GM23248 (cell line): ENCODE measurements at regions not wholly inside any gene's neighbourhood (a gene's known extent, or its start where the extent isn't known, plus 50 kb on each side); places are given as distances from the start of the nearest gene placed in this dataset.

Experiments used
- DNase-seq: peaks from one replicate; pipeline ENCODE4 v3.0.0-alpha.2; 2015
- H2AFZ ChIP-seq: fragments of 200-600 bp; sonication (generic); 2 replicates; pipeline ENCODE4 v1.6.1; 2016; ENCODE audit warnings: antibody characterized with exemption
- H3F3A ChIP-seq: fragments of 200-600 bp; sonication (generic); 2 replicates; pipeline ENCODE4 v1.6.1; 2016; ENCODE audit warnings: mild to moderate bottlenecking, antibody characterized with exemption, mixed run types; ENCODE audit not compliant: insufficient read depth
- H3K27ac ChIP-seq: fragments of 200-600 bp; sonication (generic); 2 replicates; pipeline ENCODE4 v1.5.1; 2016; ENCODE audit warnings: mild to moderate bottlenecking
- H3K27me3 ChIP-seq: fragments of 200-600 bp; sonication (generic); replicated peaks from 2 replicates; pipeline ENCODE4 v1.6.1; 2016; ENCODE audit warnings: mild to moderate bottlenecking; ENCODE audit not compliant: insufficient read depth
- H3K36me3 ChIP-seq: fragments of 200-600 bp; sonication (generic); 2 replicates; pipeline ENCODE4 v1.6.1; 2016; ENCODE audit warnings: low read depth, mild to moderate bottlenecking
- H3K4me1 ChIP-seq: fragments of 200-600 bp; sonication (generic); 2 replicates; pipeline ENCODE4 v1.6.1; 2016; ENCODE audit warnings: mild to moderate bottlenecking; ENCODE audit not compliant: insufficient read depth
- H3K4me2 ChIP-seq: fragments of 200-600 bp; sonication (generic); one replicate; pipeline ENCODE4 v1.6.1; 2016; ENCODE audit warnings: mild to moderate bottlenecking; ENCODE audit not compliant: unreplicated experiment
- H3K4me3 ChIP-seq: fragments of 200-600 bp; sonication (generic); 2 replicates; pipeline ENCODE4 v1.5.1; 2016; ENCODE audit warnings: mild to moderate bottlenecking
- H3K79me2 ChIP-seq: fragments of 200-600 bp; sonication (generic); 2 replicates; pipeline ENCODE4 v1.6.1; 2016; ENCODE audit warnings: mild to moderate bottlenecking; ENCODE audit not compliant: insufficient read depth
- H3K9ac ChIP-seq: fragments of 200-600 bp; sonication (generic); 2 replicates; pipeline ENCODE4 v1.6.1; 2016; ENCODE audit warnings: mild to moderate bottlenecking
- H3K9me2 ChIP-seq: fragments of 200-600 bp; sonication (generic); 2 replicates; pipeline ENCODE4 v1.6.1; 2016; ENCODE audit warnings: mixed run types, mild to moderate bottlenecking, moderate library complexity; ENCODE audit not compliant: insufficient read depth
- H3K9me3 ChIP-seq: fragments of 200-600 bp; sonication (generic); one replicate; pipeline ENCODE4 v1.6.1; 2017; ENCODE audit warnings: low read depth
- H4K20me1 ChIP-seq: fragments of 200-600 bp; sonication (generic); 2 replicates; pipeline ENCODE4 v1.6.0; 2016; ENCODE audit not compliant: insufficient read depth
- EZH2 ChIP-seq: fragments of 200-600 bp; sonication (generic); IDR thresholded peaks from 2 replicates; pipeline ENCODE4 v1.6.1; 2018; ENCODE audit warnings: antibody characterized with exemption, mild to moderate bottlenecking; ENCODE audit not compliant: insufficient read depth, poor library complexity, severe bottlenecking
- EZH2phosphoT487 ChIP-seq: fragments of 200-600 bp; sonication (generic); IDR thresholded peaks from 2 replicates; pipeline ENCODE4 v1.6.1; 2018; ENCODE audit warnings: antibody characterized with exemption, moderate library complexity, mild to moderate bottlenecking, low read depth; ENCODE audit not compliant: insufficient read depth
- WGBS, 2 experiments: methylation state at CpG; one replicate each; pipeline ENCODE4 v1.1.6; 2015 to 2017; ENCODE audit warnings: low lambda C conversion rate in 2 of 2, low coverage in 1 of 2; ENCODE audit errors: missing lambda C conversion rate in 2 of 2; 5-methylcytosine and 5-hydroxymethylcytosine counted together
- in situ Hi-C: fragments of 300-500 bp; cut with MboI; formaldehyde crosslinking; loops from 2 replicates; pipeline ENCODE4 v1.15.0; 2020

- Histone ChIP-seq H3K9me3 (no peaks in the 10 kb centered on the region), H3F3A (peaks cover 7% of the 10 kb centered on the region; the same call in 1 of the 2 replicates), H3K27ac (no peak overlapping the region), H3K27me3 (no peaks in the 10 kb centered on the region), H4K20me1 (no peaks in the 10 kb centered on the region), H3K4me1 (peaks cover 13% of the 10 kb centered on the region), H3K4me2 (no peak overlapping the region), H3K9me2 (no peaks in the 10 kb centered on the region), H2AFZ (no peak overlapping the region), H3K79me2 (no peaks in the 10 kb centered on the region), H3K4me3 (no peak overlapping the region), H3K9ac (no peak overlapping the region), H3K36me3 (no peaks in the 10 kb centered on the region)
- 92 to 94% methylated on average over 5 of the region's 5 CpGs for WGBS, 2 experiments
- in situ Hi-C loops = no loop called here
- DNase-seq = no peak
- no peak for TF ChIP-seq EZH2
These were observed 75.8 kb upstream of the FRY start for GRCh38 chr13:31955741-31956140.

- H3K4me3 ChIP-seq = no peak overlapping the region
- in situ Hi-C loops = no loop called here
These were observed 74.5 kb upstream of the FRY start for GRCh38 chr13:31956980-31957644.

DNA sequence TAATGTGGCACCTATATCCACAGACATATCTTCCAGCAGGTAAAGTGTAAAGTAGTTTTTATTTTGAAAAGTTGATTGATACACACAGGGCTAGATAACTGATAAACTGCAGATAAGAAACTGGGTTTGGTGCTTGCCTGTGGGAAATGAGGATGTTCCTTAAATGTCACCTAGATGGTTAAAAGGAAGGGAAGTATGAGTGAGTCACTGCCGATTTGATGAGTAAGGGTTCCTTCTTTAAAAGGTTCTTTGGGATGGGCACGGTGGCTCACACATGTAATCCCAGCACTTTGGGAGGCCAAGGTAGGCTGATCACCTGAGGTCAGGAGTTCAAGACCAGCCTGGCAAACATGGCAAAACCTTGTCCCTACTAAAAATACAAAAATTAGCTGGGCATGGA lies 73.8 kb upstream of the FRY start:
- Histone ChIP-seq H3K27ac (no peak overlapping the region), H3K4me1 (peaks cover 16% of the 10 kb centered on the region), H3K9me2 (no peaks in the 10 kb centered on the region), H2AFZ (no peak overlapping the region), H3F3A (peaks cover 7% of the 10 kb centered on the region; the same call in 1 of the 2 replicates), H4K20me1 (no peaks in the 10 kb centered on the region), H3K9ac (no peak overlapping the region), H3K27me3 (no peaks in the 10 kb centered on the region), H3K4me2 (no peak overlapping the region), H3K36me3 (no peaks in the 10 kb centered on the region), H3K9me3 (no peaks in the 10 kb centered on the region), H3K4me3 (no peak overlapping the region), H3K79me2 (no peaks in the 10 kb centered on the region)
- TF ChIP-seq EZH2 (no peak), EZH2phosphoT487 (no peak)
- no peak for DNase-seq
- in situ Hi-C loops = no loop called here
- 79 to 89% methylated on average over 2 of the region's 2 CpGs for WGBS, 2 experiments

More at GRCh38 chr13:31956980-31957644, 74.5 kb upstream of the FRY start:
- Histone ChIP-seq H3K27me3 (no peaks in the 10 kb centered on the region), H3K9me2 (no peaks in the 10 kb centered on the region), H3F3A (peaks cover 7% of the 10 kb centered on the region; the same call in 1 of the 2 replicates), H3K9me3 (no peaks in the 10 kb centered on the region), H3K4me2 (peak overlapping the region; percentile 25), H3K79me2 (no peaks in the 10 kb centered on the region), H4K20me1 (no peaks in the 10 kb centered on the region), H3K27ac (peak overlapping the region; percentile 6; the same call in 1 of the 2 replicates), H3K36me3 (no peaks in the 10 kb centered on the region), H2AFZ (no peak overlapping the region), H3K4me1 (peaks cover 13% of the 10 kb centered on the region), H3K9ac (peak overlapping the region; percentile 18; the same call in 1 of the 2 replicates)
- TF ChIP-seq EZH2phosphoT487 = no peak
- no peak for TF ChIP-seq EZH2
- 40 to 51% methylated on average over 2 of the region's 2 CpGs for WGBS, 2 experiments
- DNase-seq = peak; percentile 20

GRCh38 chr13:31962731-31963370 lies 68.7 kb upstream of the FRY start:
- no peak overlapping the region for H3K9ac ChIP-seq
- WGBS, 2 experiments = 68 to 80% methylated on average over 3 of the region's 3 CpGs
- H3K27ac ChIP-seq = no peak overlapping the region
- H3F3A ChIP-seq = no peaks in the 10 kb centered on the region
- DNase-seq = peak; percentile 26
- H3K4me3 ChIP-seq = no peak overlapping the region
- H3K27me3 ChIP-seq = no peaks in the 10 kb centered on the region
- H4K20me1 ChIP-seq = no peaks in the 10 kb centered on the region
- in situ Hi-C loops = no loop called here
- TF ChIP-seq EZH2 = no peak
- TF ChIP-seq EZH2phosphoT487 = no peak
- H3K9me2 ChIP-seq = no peaks in the 10 kb centered on the region
- H3K4me1 ChIP-seq = peaks cover 19% of the 10 kb centered on the region
- H3K36me3 ChIP-seq = no peaks in the 10 kb centered on the region
- H3K79me2 ChIP-seq = no peaks in the 10 kb centered on the region
- no peaks in the 10 kb centered on the region for H3K9me3 ChIP-seq
- H2AFZ ChIP-seq = no peak overlapping the region
- H3K4me2 ChIP-seq = no peak overlapping the region
